Esophagus squamous epithelium (tissue), 5 donors: ENCODE measurements at regions not wholly inside any gene's neighbourhood (a gene's known extent, or its start where the extent isn't known, plus 50 kb on each side); places are given as distances from the start of the nearest gene placed in this dataset.

Source experiments
- DNase-seq: peaks from one replicate; lab custom pipeline; 2025; lab: John Stamatoyannopoulos, UW
- H3K27ac ChIP-seq, 4 donors: fragments of 200-600 bp; sonication (generic); one replicate each; pipeline ENCODE4 v1.5.1; 2016 to 2019; ENCODE audit warnings: mild to moderate bottlenecking in 1 of 4
- H3K27me3 ChIP-seq, 4 donors: fragments of 200-600 bp; sonication (generic); 1 replicate in 3 of 4; 2 replicates in 1 of 4; pipeline versions ENCODE4 v1.5.1 to v1.6.0; 2017 to 2021; ENCODE audit warnings: antibody characterized with exemption in 1 of 4
- H3K36me3 ChIP-seq, 3 donors: fragments of 200-600 bp; sonication (generic); one replicate each; pipeline ENCODE4 v1.5.1; 2016 to 2019
- H3K4me1 ChIP-seq, 3 donors: fragments of 200-600 bp; sonication (generic); one replicate each; pipeline ENCODE4 v1.5.1; 2017 to 2019
- H3K4me3 ChIP-seq, 4 donors: fragments of 200-600 bp; sonication (generic); 1 replicate in 3 of 4; 2 replicates in 1 of 4; pipeline ENCODE4 v1.5.1; 2016 to 2019; ENCODE audit warnings: mild to moderate bottlenecking in 2 of 4, moderate library complexity in 1 of 4
- H3K9me3 ChIP-seq, 3 donors: fragments of 200-600 bp; sonication (generic); one replicate each; pipeline ENCODE4 v1.5.1; 2016 to 2019
- CTCF ChIP-seq, 6 experiments: fragments of 450-650 bp in 4 of 6; fragments of 200-600 bp in 2 of 6; sonication (generic) in 2 of 6; IDR thresholded peaks; one replicate each; pipeline ENCODE4 v1.5.1; 2016 to 2019; ENCODE audit warnings: antibody characterized with exemption in 6 of 6, mild to moderate bottlenecking in 4 of 6, moderate library complexity in 4 of 6
- POLR2A ChIP-seq, 4 donors: fragments of 450-650 bp; IDR thresholded peaks; one replicate each; pipeline ENCODE4 v1.6.1; 2017; ENCODE audit warnings: antibody characterized with exemption in 4 of 4, mild to moderate bottlenecking in 4 of 4, moderate library complexity in 3 of 4
- WGBS, 2 donors: methylation state at CpG; one replicate each; pipeline ENCODE4 v1.1.5; 2018; 5-methylcytosine and 5-hydroxymethylcytosine counted together
- intact Hi-C: fragments of 100-400 bp; cut with DNase I; formaldehyde crosslinking; loops from one replicate; pipeline ENCODE4 v1.15.0; 2022
- donor health status: DM: yes; HTN: yes; CAD: no.

GRCh38 chr15:25608926-25609325 lies 170.1 kb upstream of the UBE3A start:
- Histone ChIP-seq H3K27ac (no peak overlapping the region), H3K4me1 (no peaks in the 10 kb centered on the region), H3K9me3 (no peaks in the 10 kb centered on the region), H3K36me3 (no peaks in the 10 kb centered on the region), H3K27me3 (no peaks in the 10 kb centered on the region), H3K4me3 (no peak overlapping the region)
- intact Hi-C loops: no loop called here
- WGBS, 2 donors: 71 to 79% methylated on average over 4 to 5 of the region's 5 CpGs
- TF ChIP-seq POLR2A (IDR thresholded peaks at IDR 0.05): no peak
- TF ChIP-seq CTCF (IDR thresholded peaks at IDR 0.05): no peak
- no peak for DNase-seq

- intact Hi-C loops: no loop called here
- H3K36me3 ChIP-seq: no peaks in the 10 kb centered on the region
- TF ChIP-seq POLR2A (IDR thresholded peaks at IDR 0.05): no peak
- TF ChIP-seq CTCF (IDR thresholded peaks at IDR 0.05): no peak
- H3K27ac ChIP-seq: no peak overlapping the region
- DNase-seq: no peak
- no peaks in the 10 kb centered on the region for H3K27me3 ChIP-seq
- 60 to 75% methylated on average over 1 of the region's 1 CpG for WGBS, 2 donors
- H3K4me3 ChIP-seq: no peak overlapping the region
- H3K9me3 ChIP-seq: no peaks in the 10 kb centered on the region
- H3K4me1 ChIP-seq: no peaks in the 10 kb centered on the region
These were observed 166.3 kb upstream of the UBE3A start for GRCh38 chr15:25605151-25605550.

GRCh38 chr15:25600751-25601150 lies 161.9 kb upstream of the UBE3A start:
- Histone ChIP-seq H3K27ac (no peak overlapping the region), H3K4me3 (no peak overlapping the region), H3K27me3 (no peaks in the 10 kb centered on the region), H3K4me1 (no peaks in the 10 kb centered on the region), H3K36me3 (no peaks in the 10 kb centered on the region), H3K9me3 (no peaks in the 10 kb centered on the region)
- 43 to 64% methylated on average over 1 of the region's 1 CpG for WGBS, 2 donors
- no peak for TF ChIP-seq CTCF (IDR thresholded peaks at IDR 0.05)
- TF ChIP-seq POLR2A (IDR thresholded peaks at IDR 0.05): no peak
- intact Hi-C loops: no loop called here
- DNase-seq: no peak

GRCh38 chr15:25597571-25597970 lies 158.7 kb upstream of the UBE3A start:
- Histone ChIP-seq H3K4me3 (no peak overlapping the region), H3K36me3 (no peaks in the 10 kb centered on the region), H3K27me3 (no peaks in the 10 kb centered on the region), H3K27ac (no peak overlapping the region), H3K9me3 (no peaks in the 10 kb centered on the region), H3K4me1 (no peaks in the 10 kb centered on the region)
- WGBS, 2 donors: 37 to 45% methylated on average over 5 of the region's 5 CpGs
- no peak for DNase-seq
- intact Hi-C loops: no loop called here
- no peak for TF ChIP-seq CTCF (IDR thresholded peaks at IDR 0.05)
- no peak for TF ChIP-seq POLR2A (IDR thresholded peaks at IDR 0.05)

- no peak for TF ChIP-seq POLR2A (IDR thresholded peaks at IDR 0.05)
- no peak for TF ChIP-seq CTCF (IDR thresholded peaks at IDR 0.05)
- intact Hi-C loops: no loop called here
- no peaks in the 10 kb centered on the region for H3K27me3 ChIP-seq
- H3K36me3 ChIP-seq: no peaks in the 10 kb centered on the region
- WGBS, 2 donors: 83 to 86% methylated on average over 36 to 39 of the region's 44 CpGs
- no peak overlapping the region for H3K4me3 ChIP-seq
- no peaks in the 10 kb centered on the region for H3K9me3 ChIP-seq
- no peak overlapping the region for H3K27ac ChIP-seq
- H3K4me1 ChIP-seq: no peaks in the 10 kb centered on the region
- no peak for DNase-seq
These were observed 158.1 kb upstream of the UBE3A start for GRCh38 chr15:25596644-25597562.
